ENCODE measurements at regions not wholly inside any gene's neighbourhood (a gene's known extent, or its start where the extent isn't known, plus 50 kb on each side); places are given as distances from the start of the nearest gene placed in this dataset.

GRCh38 chr15:25088261-25088790 is 133.5 kb downstream of the SNRPN start:
- no peak for TF ChIP-seq CTCF (IDR thresholded peaks at IDR 0.05; ENCODE audit: low read depth, low read length)
- TF ChIP-seq EZH2phosphoT487 (IDR thresholded peaks at IDR 0.05; ENCODE audit: low read depth), result no peak

Data from OCI-LY3 (cell line).